GM23338 (cell line): ENCODE measurements at regions not wholly inside any gene's neighbourhood (a gene's known extent, or its start where the extent isn't known, plus 50 kb on each side); places are given as distances from the start of the nearest gene placed in this dataset.

Source experiments
- CREB1 ChIP-seq: fragments of 250-450 bp; sonication (Bioruptor Pico); IDR thresholded peaks from 2 replicates; pipeline ENCODE4 v1.5.0; 2020; ENCODE audit warnings: low read depth, mild to moderate bottlenecking, moderate library complexity
- CTCF ChIP-seq, 2 experiments: fragments of 200-600 bp in 1 of 2; sonication (generic) in 1 of 2; conservative IDR thresholded peaks; 2 replicates each; pipeline versions ENCODE4 v1.5.1 to v1.6.1; 2016 to 2017; ENCODE audit warnings: antibody characterized with exemption in 2 of 2, low read depth in 2 of 2, mild to moderate bottlenecking in 2 of 2, moderate library complexity in 1 of 2
- ETS1 ChIP-seq: IDR thresholded peaks from 2 replicates; pipeline ENCODE4 v1.6.1; 2016; ENCODE audit warnings: antibody characterized with exemption
- EZH2 ChIP-seq: fragments of 200-600 bp; sonication (generic); IDR thresholded peaks from one replicate; pipeline ENCODE4 v1.8.0; 2017; ENCODE audit warnings: antibody characterized with exemption, mild to moderate bottlenecking, low read depth; ENCODE audit not compliant: unreplicated experiment
- EZH2phosphoT487 ChIP-seq: fragments of 200-600 bp; sonication (generic); IDR thresholded peaks from one replicate; pipeline ENCODE4 v1.8.1; 2018; ENCODE audit warnings: antibody characterized with exemption; ENCODE audit not compliant: unreplicated experiment
- NANOG ChIP-seq: IDR thresholded peaks from 2 replicates; pipeline ENCODE4 v1.6.1; 2016; ENCODE audit warnings: antibody characterized with exemption, borderline replicate concordance
- POLR2AphosphoS5 ChIP-seq: IDR thresholded peaks from 2 replicates; pipeline ENCODE4 v1.6.1; 2016; ENCODE audit warnings: antibody characterized with exemption, low read depth
- REST ChIP-seq: IDR thresholded peaks from one replicate; pipeline ENCODE4 v1.6.1; 2018; ENCODE audit warnings: antibody characterized with exemption; ENCODE audit not compliant: unreplicated experiment
- STAT1 ChIP-seq: IDR thresholded peaks from one replicate; pipeline ENCODE4 v1.6.1; 2016; ENCODE audit warnings: antibody characterized with exemption; ENCODE audit not compliant: unreplicated experiment

- no peak for TF ChIP-seq CTCF (conservative IDR thresholded peaks at IDR 0.05; ENCODE audit: low read depth in 2 of 2)
- TF ChIP-seq REST: no peak
- TF ChIP-seq EZH2: no peak
- TF ChIP-seq STAT1: no peak
- TF ChIP-seq EZH2phosphoT487: no peak
- no peak for TF ChIP-seq POLR2AphosphoS5
- no peak for TF ChIP-seq ETS1
- no peak for TF ChIP-seq CREB1 (CRISPR knock-in tag)
- TF ChIP-seq NANOG: no peak
These were observed 127.0 kb upstream of the STXBP5 start for GRCh38 chr6:147077251-147077650.
